HepG2 (cell line): ENCODE measurements at regions not wholly inside any gene's neighbourhood (a gene's known extent, or its start where the extent isn't known, plus 50 kb on each side); places are given as distances from the start of the nearest gene placed in this dataset.
A peak's percentile ranks its signal among the peaks of the same experiment; 100 is the strongest.

ENCODE experiments used
- ATAC-seq: fragments of 200-7000 bp; cut with Tn5 transposase; 3 replicates; pipeline ENCODE4 v1.9.1; 2020; ENCODE audit warnings: mild to moderate bottlenecking, moderate library complexity
- BruUV-seq: library from RNA; stranded (reverse); fragments of 400-500 nt; replicated peaks from 2 replicates; lab custom pipeline; 2021; lab: Mats Ljungman, UMichigan
- CTCF ChIA-PET: fragments of 300-600 bp; formaldehyde crosslinking; extraction: SDS; loops from one replicate; lab custom pipeline; 2021; ENCODE audit warnings: low total read pairs, inconsistent platforms, low intra/inter-chr PET ratio; lab: Yijun Ruan, JAX
- POLR2A ChIA-PET: fragments of 350-600 bp; sonication (Branson Sonifier 250); formaldehyde crosslinking; loops from one replicate; lab custom pipeline; 2020; ENCODE audit warnings: antibody characterized with exemption, inconsistent platforms; lab: Yijun Ruan, JAX
- DNase-seq: peaks from one replicate; pipeline ENCODE4 v3.0.0-alpha.2; 2015; ENCODE audit warnings: low spot score
- FAIRE-seq: peaks from 3 replicates; lab custom pipeline; 2011; peaks lifted over from hg19 to GRCh38; lab: Jason Lieb, UNC
- H2AFZ ChIP-seq: one replicate; pipeline ENCODE4 v1.6.1; 2011; ENCODE audit warnings: low read length, inconsistent platforms
- H3K27ac ChIP-seq: fragments of 300-600 bp; 3 replicates; pipeline ENCODE4 v1.8.0; 2011; ENCODE audit warnings: mixed run types, mild to moderate bottlenecking, mixed read lengths, low read length, inconsistent platforms; ENCODE audit not compliant: insufficient read depth; ENCODE audit errors: extremely low read length
- H3K27me3 ChIP-seq, 2 experiments: fragments of 200-600 bp in 1 of 2; 2 replicates in 1 of 2; 3 replicates in 1 of 2; pipeline versions ENCODE4 v1.6.0 to v1.8.0; 2011; ENCODE audit warnings: low read length in 2 of 2, mild to moderate bottlenecking in 2 of 2, moderate library complexity in 2 of 2, inconsistent platforms in 1 of 2; ENCODE audit not compliant: insufficient read depth in 2 of 2, control insufficient read depth in 1 of 2
- H3K36me3 ChIP-seq, 2 experiments: fragments of 200-600 bp in 1 of 2; replicated peaks in 1 of 2; 2 replicates in 1 of 2; 3 replicates in 1 of 2; pipeline versions ENCODE4 v1.5.1 to v1.8.0; 2011; ENCODE audit warnings: low read length in 2 of 2, inconsistent platforms in 1 of 2; ENCODE audit not compliant: insufficient read depth in 2 of 2, control insufficient read depth in 1 of 2
- H3K4me1 ChIP-seq: 2 replicates; pipeline ENCODE4 v1.5.1; 2012; ENCODE audit warnings: low read length, inconsistent platforms; ENCODE audit not compliant: insufficient read depth
- H3K4me2 ChIP-seq: 2 replicates; pipeline ENCODE4 v1.6.0; 2011; ENCODE audit warnings: low read depth, low read length, inconsistent platforms
- H3K4me3 ChIP-seq, 3 experiments: fragments of 200-600 bp in 1 of 3; sonication (generic), shearing (Covaris generic) in 1 of 3; replicated peaks in 1 of 3; 2 replicates each; pipeline ENCODE4 v1.5.1; 2011 to 2016; ENCODE audit warnings: low read length in 3 of 3, inconsistent platforms in 2 of 3, low read depth in 2 of 3, mild to moderate bottlenecking in 2 of 3, control low read depth in 1 of 3, mixed read lengths in 1 of 3; ENCODE audit not compliant: insufficient read depth in 1 of 3
- H3K79me2 ChIP-seq: one replicate; pipeline ENCODE4 v1.6.1; 2011; ENCODE audit warnings: low read length, inconsistent platforms; ENCODE audit not compliant: insufficient read depth
- H3K9ac ChIP-seq: 2 replicates; pipeline ENCODE4 v1.6.0; 2011; ENCODE audit warnings: mild to moderate bottlenecking, low read depth, low read length, inconsistent platforms; ENCODE audit not compliant: insufficient read depth
- H3K9me3 ChIP-seq: 2 replicates; pipeline ENCODE4 v1.5.1; 2012; ENCODE audit warnings: mild to moderate bottlenecking, low read length
- H4K20me1 ChIP-seq: 2 replicates; pipeline ENCODE4 v1.6.0; 2011; ENCODE audit warnings: inconsistent platforms, mild to moderate bottlenecking, low read length, moderate library complexity; ENCODE audit not compliant: insufficient read depth
- ARNT2 ChIP-seq: sonication (generic); formaldehyde crosslinking; IDR thresholded peaks from 2 replicates; pipeline ENCODE4 v1.8.0; 2022; ENCODE audit warnings: mild to moderate bottlenecking, low read depth, missing genetic modification reagents, moderate library complexity
- ATF7 ChIP-seq, 2 experiments: fragments of 450-650 bp in 1 of 2; sonication (generic) in 1 of 2; formaldehyde crosslinking in 1 of 2; IDR thresholded peaks; 2 replicates each; pipeline versions ENCODE4 v1.4.0 to v1.6.1; 2016 to 2020; ENCODE audit warnings: antibody characterized with exemption in 1 of 2, mild to moderate bottlenecking in 1 of 2, missing genetic modification reagents in 1 of 2
- CBFB ChIP-seq: sonication (generic); formaldehyde crosslinking; IDR thresholded peaks from 2 replicates; pipeline ENCODE4 v1.4.0; 2020; ENCODE audit warnings: missing genetic modification reagents
- CREB1 ChIP-seq, 2 experiments: fragments of 450-650 bp in 1 of 2; IDR thresholded peaks; 2 replicates each; pipeline ENCODE4 v1.6.1; 2016 to 2017; ENCODE audit warnings: control low read depth in 1 of 2, mild to moderate bottlenecking in 1 of 2, missing compliant biosample characterization in 1 of 2, missing genetic modification characterization in 1 of 2
- IRF2 ChIP-seq: IDR thresholded peaks from 2 replicates; pipeline ENCODE4 v1.6.1; 2018; ENCODE audit warnings: missing genetic modification reagents, missing compliant biosample characterization
- NFIB ChIP-seq: sonication (generic); formaldehyde crosslinking; IDR thresholded peaks from 2 replicates; pipeline ENCODE4 v1.9.0; 2021; ENCODE audit warnings: missing genetic modification reagents, mild to moderate bottlenecking, borderline replicate concordance
- ZBTB8A ChIP-seq: sonication (generic); formaldehyde crosslinking; IDR thresholded peaks from 2 replicates; pipeline ENCODE4 v1.4.0; 2020; ENCODE audit warnings: mild to moderate bottlenecking, low read depth, missing genetic modification reagents, borderline replicate concordance
- ZNF20 ChIP-seq: sonication (generic); formaldehyde crosslinking; IDR thresholded peaks from 2 replicates; pipeline ENCODE4 v1.4.0; 2020; ENCODE audit warnings: mild to moderate bottlenecking, moderate library complexity, missing genetic modification reagents
- ZNF33B ChIP-seq: sonication (generic); formaldehyde crosslinking; IDR thresholded peaks from 2 replicates; pipeline ENCODE4 v1.5.1; 2020; ENCODE audit warnings: mild to moderate bottlenecking, missing genetic modification reagents
- ZNF616 ChIP-seq: sonication (generic); formaldehyde crosslinking; IDR thresholded peaks from 2 replicates; pipeline ENCODE4 v1.5.0; 2020; ENCODE audit warnings: low read depth, mild to moderate bottlenecking, missing genetic modification reagents
- ZNF773 ChIP-seq: sonication (generic); formaldehyde crosslinking; IDR thresholded peaks from 2 replicates; pipeline ENCODE4 v1.4.0; 2020; ENCODE audit warnings: missing genetic modification reagents, borderline replicate concordance
- ZSCAN29 ChIP-seq: sonication (generic); formaldehyde crosslinking; conservative IDR thresholded peaks from 2 replicates; pipeline ENCODE4 v1.4.0; 2020; ENCODE audit warnings: mild to moderate bottlenecking, missing genetic modification reagents
- WGBS: methylation state at CpG from one replicate; pipeline ENCODE4 v1.1.6; 2017; ENCODE audit warnings: low lambda C conversion rate; 5-methylcytosine and 5-hydroxymethylcytosine counted together
- in situ Hi-C: cut with HindIII; loops from 2 replicates; pipeline ENCODE4 v1.10.0; 2017; ENCODE audit warnings: low pct_unique_long_range_greater_than_20kb; ENCODE audit not compliant: extremely low pct_ligation_motif_present
- intact Hi-C: fragments of 100-400 bp; cut with micrococcal nuclease; formaldehyde crosslinking; loops from one replicate; pipeline ENCODE4 v1.10.0; 2022; ENCODE audit not compliant: unreplicated experiment
- TF ChIP-seq, protein P1 (sequence below): sonication (generic); formaldehyde crosslinking; IDR thresholded peaks from 2 replicates; pipeline ENCODE4 v1.9.0; 2021; ENCODE audit warnings: mild to moderate bottlenecking, missing genetic modification reagents

GRCh38 chr20:12083269-12083668 is 165.6 kb downstream of the BTBD3 start:
- Histone ChIP-seq H3K4me2 (no peak overlapping the region), H3K9ac (no peak overlapping the region), H3K9me3 (no peaks in the 10 kb centered on the region), H3K27ac (no peak overlapping the region), H2AFZ (no peak overlapping the region), H3K4me1 (no peaks in the 10 kb centered on the region), H3K79me2 (no peaks in the 10 kb centered on the region), H4K20me1 (no peaks in the 10 kb centered on the region), H3K4me3 (no peak overlapping the region), H3K36me3 (no peaks in the 10 kb centered on the region), H3K27me3 (no peaks in the 10 kb centered on the region)
- no peak for ATAC-seq
- no TSS peak for BruUV-seq
- CTCF ChIA-PET = no interaction called here
- FAIRE-seq = no peak
- in situ Hi-C loops = no loop called here
- POLR2A ChIA-PET = no interaction called here
- TF ChIP-seq ZBTB8A (CRISPR knock-in tag) = no peak
- peak; percentile 54; the same call in 1 of the 2 replicates for TF ChIP-seq CREB1 (IDR thresholded peaks at IDR 0.05)
- TF ChIP-seq CREB1 (CRISPR knock-in tag; IDR thresholded peaks at IDR 0.05) = no peak
- TF ChIP-seq ATF7 (IDR thresholded peaks at IDR 0.05) = peak; percentile 95
- no peak for TF ChIP-seq ATF7 (CRISPR knock-in tag; IDR thresholded peaks at IDR 0.05)
- intact Hi-C loops = no loop called here
- DNase-seq = no peak
- WGBS = 17% methylated on average over 2 of the region's 2 CpGs

- CTCF ChIA-PET = no interaction called here
- in situ Hi-C loops = no loop called here
- DNase-seq (no peak), FAIRE-seq (no peak), ATAC-seq (no peak)
- no TSS peak for BruUV-seq
- H3K4me2 ChIP-seq = no peak overlapping the region
- no peak overlapping the region for H3K9ac ChIP-seq
- no peaks in the 10 kb centered on the region for H3K27me3 ChIP-seq
- intact Hi-C loops = no loop called here
- H3K4me1 ChIP-seq = no peaks in the 10 kb centered on the region
- no peaks in the 10 kb centered on the region for H3K36me3 ChIP-seq
- POLR2A ChIA-PET = no interaction called here
- WGBS = 4% methylated on average over 2 of the region's 2 CpGs
- H3K4me3 ChIP-seq = no peak overlapping the region
- H3K79me2 ChIP-seq = no peaks in the 10 kb centered on the region
- H4K20me1 ChIP-seq = no peaks in the 10 kb centered on the region
- no peaks in the 10 kb centered on the region for H3K9me3 ChIP-seq
- H2AFZ ChIP-seq = no peak overlapping the region
- no peak overlapping the region for H3K27ac ChIP-seq
- TF ChIP-seq IRF2 (no peak), NFIB (CRISPR knock-in tag) (no peak), ZNF33B (no peak), ZNF773 (CRISPR knock-in tag) (no peak), CBFB (CRISPR knock-in tag) (no peak), ZNF20 (CRISPR knock-in tag) (no peak), ZNF616 (no peak), ARNT2 (no peak), ZSCAN29 (CRISPR knock-in tag) (no peak)
- TF ChIP-seq, protein P1, sequence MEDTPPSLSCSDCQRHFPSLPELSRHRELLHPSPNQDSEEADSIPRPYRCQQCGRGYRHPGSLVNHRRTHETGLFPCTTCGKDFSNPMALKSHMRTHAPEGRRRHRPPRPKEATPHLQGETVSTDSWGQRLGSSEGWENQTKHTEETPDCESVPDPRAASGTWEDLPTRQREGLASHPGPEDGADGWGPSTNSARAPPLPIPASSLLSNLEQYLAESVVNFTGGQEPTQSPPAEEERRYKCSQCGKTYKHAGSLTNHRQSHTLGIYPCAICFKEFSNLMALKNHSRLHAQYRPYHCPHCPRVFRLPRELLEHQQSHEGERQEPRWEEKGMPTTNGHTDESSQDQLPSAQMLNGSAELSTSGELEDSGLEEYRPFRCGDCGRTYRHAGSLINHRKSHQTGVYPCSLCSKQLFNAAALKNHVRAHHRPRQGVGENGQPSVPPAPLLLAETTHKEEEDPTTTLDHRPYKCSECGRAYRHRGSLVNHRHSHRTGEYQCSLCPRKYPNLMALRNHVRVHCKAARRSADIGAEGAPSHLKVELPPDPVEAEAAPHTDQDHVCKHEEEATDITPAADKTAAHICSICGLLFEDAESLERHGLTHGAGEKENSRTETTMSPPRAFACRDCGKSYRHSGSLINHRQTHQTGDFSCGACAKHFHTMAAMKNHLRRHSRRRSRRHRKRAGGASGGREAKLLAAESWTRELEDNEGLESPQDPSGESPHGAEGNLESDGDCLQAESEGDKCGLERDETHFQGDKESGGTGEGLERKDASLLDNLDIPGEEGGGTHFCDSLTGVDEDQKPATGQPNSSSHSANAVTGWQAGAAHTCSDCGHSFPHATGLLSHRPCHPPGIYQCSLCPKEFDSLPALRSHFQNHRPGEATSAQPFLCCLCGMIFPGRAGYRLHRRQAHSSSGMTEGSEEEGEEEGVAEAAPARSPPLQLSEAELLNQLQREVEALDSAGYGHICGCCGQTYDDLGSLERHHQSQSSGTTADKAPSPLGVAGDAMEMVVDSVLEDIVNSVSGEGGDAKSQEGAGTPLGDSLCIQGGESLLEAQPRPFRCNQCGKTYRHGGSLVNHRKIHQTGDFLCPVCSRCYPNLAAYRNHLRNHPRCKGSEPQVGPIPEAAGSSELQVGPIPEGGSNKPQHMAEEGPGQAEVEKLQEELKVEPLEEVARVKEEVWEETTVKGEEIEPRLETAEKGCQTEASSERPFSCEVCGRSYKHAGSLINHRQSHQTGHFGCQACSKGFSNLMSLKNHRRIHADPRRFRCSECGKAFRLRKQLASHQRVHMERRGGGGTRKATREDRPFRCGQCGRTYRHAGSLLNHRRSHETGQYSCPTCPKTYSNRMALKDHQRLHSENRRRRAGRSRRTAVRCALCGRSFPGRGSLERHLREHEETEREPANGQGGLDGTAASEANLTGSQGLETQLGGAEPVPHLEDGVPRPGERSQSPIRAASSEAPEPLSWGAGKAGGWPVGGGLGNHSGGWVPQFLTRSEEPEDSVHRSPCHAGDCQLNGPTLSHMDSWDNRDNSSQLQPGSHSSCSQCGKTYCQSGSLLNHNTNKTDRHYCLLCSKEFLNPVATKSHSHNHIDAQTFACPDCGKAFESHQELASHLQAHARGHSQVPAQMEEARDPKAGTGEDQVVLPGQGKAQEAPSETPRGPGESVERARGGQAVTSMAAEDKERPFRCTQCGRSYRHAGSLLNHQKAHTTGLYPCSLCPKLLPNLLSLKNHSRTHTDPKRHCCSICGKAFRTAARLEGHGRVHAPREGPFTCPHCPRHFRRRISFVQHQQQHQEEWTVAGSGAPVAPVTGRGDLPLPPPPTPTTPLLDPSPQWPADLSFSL = no peak
Observed at GRCh38 chr20:12084482-12084881, 166.8 kb downstream of the BTBD3 start.
